ENCODE measurements at regions not wholly inside any gene's neighbourhood (a gene's known extent, or its start where the extent isn't known, plus 50 kb on each side); places are given as distances from the start of the nearest gene placed in this dataset.

GRCh38 chr13:106010836-106011235 is 524.6 kb downstream of the EFNB2 start (continued):
- no peak for TF ChIP-seq ZNF148 (tag by site-specific recombination; IDR thresholded peaks at IDR 0.05; ENCODE audit: borderline replicate concordance)
- no peak for TF ChIP-seq ZSCAN18 (tag by site-specific recombination; IDR thresholded peaks at IDR 0.05)
- no peak for TF ChIP-seq ZBTB6 (tag by site-specific recombination; IDR thresholded peaks at IDR 0.05)
- TF ChIP-seq ZNF560 (tag by site-specific recombination; IDR thresholded peaks at IDR 0.05; ENCODE audit: borderline replicate concordance), result no peak
- TF ChIP-seq ZNF112 (tag by site-specific recombination; IDR thresholded peaks at IDR 0.05), result no peak
- no peak for TF ChIP-seq KLF16 (tag by site-specific recombination; IDR thresholded peaks at IDR 0.05)

GRCh38 chr13:106008540-106008939 is 526.9 kb downstream of the EFNB2 start:
- ChIA-PET CTCF (no interaction called here), POLR2A (no interaction called here)
- TF ChIP-seq ZNF501 (tag by site-specific recombination; IDR thresholded peaks at IDR 0.05) (no peak), ZNF514 (tag by site-specific recombination; IDR thresholded peaks at IDR 0.05) (no peak), ZSCAN23 (tag by site-specific recombination; IDR thresholded peaks at IDR 0.05) (no peak), YY2 (tag by site-specific recombination; IDR thresholded peaks at IDR 0.05) (no peak), ZNF704 (tag by site-specific recombination; IDR thresholded peaks at IDR 0.05) (no peak), ZNF354C (tag by site-specific recombination; IDR thresholded peaks at IDR 0.05; ENCODE audit: borderline replicate concordance, low read depth) (no peak), BCL11B (tag by site-specific recombination; IDR thresholded peaks at IDR 0.05; ENCODE audit: low read depth) (no peak), ZNF248 (tag by site-specific recombination; IDR thresholded peaks at IDR 0.05) (no peak), ZFP3 (tag by site-specific recombination; IDR thresholded peaks at IDR 0.05; ENCODE audit: low read depth) (no peak), ZNF555 (tag by site-specific recombination; conservative IDR thresholded peaks at IDR 0.05) (no peak), ZNF48 (tag by site-specific recombination; IDR thresholded peaks at IDR 0.05) (no peak), ZBTB11 (tag by site-specific recombination; conservative IDR thresholded peaks at IDR 0.05; ENCODE audit: low read depth) (no peak), ZNF629 (tag by site-specific recombination; IDR thresholded peaks at IDR 0.05) (no peak), ZNF449 (tag by site-specific recombination; IDR thresholded peaks at IDR 0.05) (no peak)
- Histone ChIP-seq H3K4me1 (ENCODE audit: control insufficient read depth, insufficient read depth, low read length) (no peaks in the 10 kb centered on the region), H3K36me3 (ENCODE audit: control insufficient read depth in 2 of 2, insufficient read depth in 1 of 2, low read length in 2 of 2) (no peaks in the 10 kb centered on the region), H3K4me3 (ENCODE audit: low read depth, low read length) (no peak overlapping the region), H3K27ac (ENCODE audit: extremely low read depth, low read depth, low read length) (no peak overlapping the region), H3K9me3 (ENCODE audit: control insufficient read depth, insufficient read depth, low read depth, low read length) (no peaks in the 10 kb centered on the region)
